ENCODE measurements at regions not wholly inside any gene's neighbourhood (a gene's known extent, or its start where the extent isn't known, plus 50 kb on each side); places are given as distances from the start of the nearest gene placed in this dataset.

- TF ChIP-seq ZFX (IDR thresholded peaks at IDR 0.05; ENCODE audit: borderline replicate concordance) (no peak), CTCF (IDR thresholded peaks at IDR 0.05) (no peak)
- no peak overlapping the region for H3K27ac ChIP-seq
These were observed 87.6 kb downstream of the PSMG1 start for GRCh38 chr21:39095681-39096080.

DNA sequence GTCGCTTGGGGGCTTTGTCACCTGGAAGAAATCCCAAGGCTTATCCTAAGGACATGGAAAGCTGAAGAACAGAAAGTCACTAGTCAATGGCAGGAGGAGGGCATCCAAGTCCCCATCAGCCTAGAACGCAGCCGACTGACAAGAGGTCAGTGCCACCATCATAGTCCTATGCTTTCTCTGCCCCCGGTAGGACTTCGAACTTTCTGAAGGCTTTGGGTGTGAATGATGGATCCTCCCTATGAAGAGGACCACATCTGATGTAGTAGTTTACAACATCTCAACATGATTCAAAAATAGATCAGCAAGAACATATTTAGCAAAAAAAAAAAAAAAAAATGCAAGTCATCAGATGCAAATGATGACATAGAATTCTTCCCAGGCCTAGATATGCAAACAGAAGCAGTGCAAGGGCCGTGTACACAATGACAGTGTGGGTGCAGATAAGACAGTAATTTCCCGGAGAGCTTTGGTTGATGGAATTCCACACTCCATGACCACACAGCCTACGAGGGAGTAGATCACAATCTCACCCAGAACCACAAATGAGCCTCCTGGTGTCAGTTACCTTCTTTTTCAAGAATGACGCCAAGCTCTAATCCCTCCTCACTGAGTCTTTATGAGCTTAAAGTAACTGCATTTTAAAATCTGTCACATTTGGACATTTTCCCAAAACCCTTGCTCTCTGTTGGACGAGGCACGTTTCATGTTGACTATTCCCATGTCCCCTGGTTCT, 88.2 kb downstream of the PSMG1 start:
- H3K27ac ChIP-seq = no peak overlapping the region
- TF ChIP-seq ZFX (IDR thresholded peaks at IDR 0.05; ENCODE audit: borderline replicate concordance) (no peak), CTCF (IDR thresholded peaks at IDR 0.05) (no peak)

GRCh38 chr21:39094087-39094780, 89.0 kb downstream of the PSMG1 start:
- TF ChIP-seq CTCF (IDR thresholded peaks at IDR 0.05) = no peak
- no peak for TF ChIP-seq ZFX (IDR thresholded peaks at IDR 0.05; ENCODE audit: borderline replicate concordance)
- H3K27ac ChIP-seq = no peak overlapping the region

DNA sequence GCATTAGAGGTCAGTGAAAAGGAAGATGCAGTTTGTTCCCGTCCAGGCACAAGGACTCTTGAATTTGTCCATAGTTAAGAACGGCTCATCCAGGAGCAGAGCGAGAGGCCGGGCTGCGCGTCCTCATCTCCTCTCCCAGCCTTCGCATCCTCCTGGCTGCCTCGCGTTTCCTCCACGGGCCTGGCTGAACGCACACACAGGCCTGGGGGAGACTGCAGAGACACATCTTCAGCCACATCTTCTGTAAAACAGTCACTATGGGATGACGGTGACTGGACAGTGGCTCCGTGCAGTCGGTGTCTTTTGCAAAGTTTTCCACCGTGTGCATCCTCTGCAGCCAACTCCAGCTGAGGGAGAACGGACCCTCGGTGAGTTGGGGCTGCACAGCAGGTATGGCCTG, 89.7 kb downstream of the PSMG1 start:
- TF ChIP-seq CTCF (IDR thresholded peaks at IDR 0.05) (no peak), ZFX (IDR thresholded peaks at IDR 0.05; ENCODE audit: borderline replicate concordance) (no peak)
- no peak overlapping the region for H3K27ac ChIP-seq

GRCh38 chr21:39088831-39089380, 94.3 kb downstream of the PSMG1 start:
- H3K27ac ChIP-seq = no peak overlapping the region
- no peak for TF ChIP-seq ZFX (IDR thresholded peaks at IDR 0.05; ENCODE audit: borderline replicate concordance)
- TF ChIP-seq CTCF (IDR thresholded peaks at IDR 0.05) = 0 out of 2 replicates have a peak, but pooled peaks have one; percentile 5

DNA sequence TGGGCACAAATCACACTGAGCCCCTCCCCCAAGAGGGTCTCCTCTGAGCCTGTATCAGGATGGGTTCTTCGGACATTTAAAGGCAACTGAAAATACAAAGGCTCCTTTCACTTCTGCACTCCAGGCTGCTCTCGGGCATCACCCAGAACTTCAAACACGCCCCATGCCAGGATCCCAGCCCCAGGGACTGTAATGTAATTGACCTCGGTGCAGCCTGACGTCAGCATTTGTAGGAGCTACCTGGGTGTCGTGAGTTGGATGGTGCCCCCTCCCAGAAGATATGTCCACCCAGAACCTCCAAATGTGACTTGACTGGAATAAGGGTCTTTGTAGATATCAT, 95.2 kb downstream of the PSMG1 start:
- no peak for TF ChIP-seq ZFX (IDR thresholded peaks at IDR 0.05; ENCODE audit: borderline replicate concordance)
- no peak for TF ChIP-seq CTCF (IDR thresholded peaks at IDR 0.05)
- no peak overlapping the region for H3K27ac ChIP-seq

Measured in 22Rv1 (cell line).